ENCODE measurements at regions not wholly inside any gene's neighbourhood (a gene's known extent, or its start where the extent isn't known, plus 50 kb on each side); places are given as distances from the start of the nearest gene placed in this dataset.

DNA sequence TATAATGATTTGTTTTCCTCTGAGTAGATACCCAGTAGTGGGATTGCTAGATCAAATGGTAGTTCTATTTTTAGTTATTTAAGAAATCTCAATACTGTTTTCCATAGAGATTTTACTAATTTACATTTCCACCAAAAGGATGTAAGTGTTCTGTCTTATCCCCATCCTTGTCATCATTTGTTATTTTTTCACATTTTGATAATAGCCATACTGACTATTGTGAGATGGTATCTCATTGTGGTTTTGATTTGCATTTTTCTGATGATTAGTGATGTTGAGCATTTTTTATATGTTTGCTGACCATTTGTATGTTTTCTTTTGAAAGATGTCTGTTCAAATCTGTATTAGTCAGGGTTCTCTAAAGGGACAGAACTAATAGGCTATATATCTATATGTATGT, 160.0 kb upstream of the TMEM229A start:
- TF ChIP-seq, protein P1, sequence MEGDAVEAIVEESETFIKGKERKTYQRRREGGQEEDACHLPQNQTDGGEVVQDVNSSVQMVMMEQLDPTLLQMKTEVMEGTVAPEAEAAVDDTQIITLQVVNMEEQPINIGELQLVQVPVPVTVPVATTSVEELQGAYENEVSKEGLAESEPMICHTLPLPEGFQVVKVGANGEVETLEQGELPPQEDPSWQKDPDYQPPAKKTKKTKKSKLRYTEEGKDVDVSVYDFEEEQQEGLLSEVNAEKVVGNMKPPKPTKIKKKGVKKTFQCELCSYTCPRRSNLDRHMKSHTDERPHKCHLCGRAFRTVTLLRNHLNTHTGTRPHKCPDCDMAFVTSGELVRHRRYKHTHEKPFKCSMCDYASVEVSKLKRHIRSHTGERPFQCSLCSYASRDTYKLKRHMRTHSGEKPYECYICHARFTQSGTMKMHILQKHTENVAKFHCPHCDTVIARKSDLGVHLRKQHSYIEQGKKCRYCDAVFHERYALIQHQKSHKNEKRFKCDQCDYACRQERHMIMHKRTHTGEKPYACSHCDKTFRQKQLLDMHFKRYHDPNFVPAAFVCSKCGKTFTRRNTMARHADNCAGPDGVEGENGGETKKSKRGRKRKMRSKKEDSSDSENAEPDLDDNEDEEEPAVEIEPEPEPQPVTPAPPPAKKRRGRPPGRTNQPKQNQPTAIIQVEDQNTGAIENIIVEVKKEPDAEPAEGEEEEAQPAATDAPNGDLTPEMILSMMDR (IDR thresholded peaks at IDR 0.05; ENCODE audit: low read depth, low read length), result no peak
- H3K4me3 ChIP-seq (ENCODE audit: low read depth, low read length), result no peak overlapping the region
- in situ Hi-C loops (cut with HindIII; ENCODE audit: low sequenced_read_pairs), result no loop called here
- DNase-seq (ENCODE audit: low read depth, low spot score), result no peak

DNA sequence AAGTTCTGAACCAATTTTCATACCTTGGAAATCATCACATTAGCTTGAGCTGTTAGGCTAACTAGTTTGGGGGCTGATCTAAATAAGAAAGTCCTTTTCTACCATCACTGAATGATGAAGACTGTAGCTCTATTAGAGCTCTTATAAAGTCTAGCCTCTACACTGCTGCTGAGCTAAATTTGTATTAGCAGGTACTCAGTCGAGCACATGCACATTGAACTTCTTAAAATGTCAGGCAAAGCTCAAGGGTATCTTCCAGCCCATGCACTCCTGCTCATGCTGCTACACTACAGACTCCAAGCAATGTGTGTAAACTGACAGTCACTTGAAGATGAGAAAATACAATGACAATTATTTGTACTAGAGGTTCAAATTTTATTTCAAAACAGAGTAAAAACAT, 158.8 kb upstream of the TMEM229A start:
- no peak overlapping the region for H3K4me3 ChIP-seq (ENCODE audit: low read depth, low read length)
- in situ Hi-C loops (cut with HindIII; ENCODE audit: low sequenced_read_pairs), result no loop called here
- no peak for DNase-seq (ENCODE audit: low read depth, low spot score)
- TF ChIP-seq, protein P1 (IDR thresholded peaks at IDR 0.05; ENCODE audit: low read depth, low read length), result no peak

DNA sequence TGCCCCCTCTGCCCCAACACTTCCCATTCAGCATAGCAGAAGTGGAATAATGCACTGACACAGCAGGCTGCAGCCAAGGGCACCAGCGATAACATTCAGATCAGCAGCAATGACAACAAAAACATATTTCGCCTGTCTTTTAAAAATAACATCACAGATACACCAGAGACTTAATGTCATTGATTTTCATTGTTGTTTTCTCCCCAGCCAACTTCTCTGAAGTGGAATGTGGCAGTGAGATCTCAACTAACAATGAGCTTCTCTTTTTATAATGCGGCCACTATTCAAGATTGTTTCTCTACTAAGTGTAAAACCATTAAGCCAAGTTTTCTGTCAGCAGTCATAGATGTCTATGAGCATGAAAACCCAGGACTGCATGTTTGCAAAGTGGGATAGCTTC, 158.2 kb upstream of the TMEM229A start:
- H3K4me3 ChIP-seq (ENCODE audit: low read depth, low read length), result no peak overlapping the region
- no peak for DNase-seq (ENCODE audit: low read depth, low spot score)
- TF ChIP-seq, protein P1 (IDR thresholded peaks at IDR 0.05; ENCODE audit: low read depth, low read length), result no peak
- in situ Hi-C loops (cut with HindIII; ENCODE audit: low sequenced_read_pairs), result no loop called here

DNA sequence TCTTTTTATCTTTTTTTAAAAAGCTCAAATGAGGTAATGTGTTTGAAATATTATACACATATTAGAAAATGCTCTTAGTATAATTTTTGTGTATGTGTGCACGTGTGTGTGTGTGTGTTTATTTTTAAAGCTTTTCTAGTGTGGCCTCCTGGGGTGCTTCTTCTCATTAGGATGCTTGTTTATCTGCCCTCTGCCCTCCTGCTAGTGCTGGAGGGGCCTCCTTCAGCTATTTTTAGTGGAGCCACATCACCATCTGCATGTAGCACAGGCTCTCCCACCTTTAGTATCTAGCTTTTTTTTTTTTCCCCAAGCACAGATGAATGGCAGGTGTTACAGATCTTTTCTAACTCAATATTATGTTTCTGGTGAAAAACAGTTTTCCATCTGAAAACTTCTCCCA, 155.7 kb upstream of the TMEM229A start:
- in situ Hi-C loops (cut with HindIII; ENCODE audit: low sequenced_read_pairs), result no loop called here
- TF ChIP-seq, protein P1 (IDR thresholded peaks at IDR 0.05; ENCODE audit: low read depth, low read length), result no peak
- no peak overlapping the region for H3K4me3 ChIP-seq (ENCODE audit: low read depth, low read length)
- DNase-seq (ENCODE audit: low read depth, low spot score), result no peak

DNA sequence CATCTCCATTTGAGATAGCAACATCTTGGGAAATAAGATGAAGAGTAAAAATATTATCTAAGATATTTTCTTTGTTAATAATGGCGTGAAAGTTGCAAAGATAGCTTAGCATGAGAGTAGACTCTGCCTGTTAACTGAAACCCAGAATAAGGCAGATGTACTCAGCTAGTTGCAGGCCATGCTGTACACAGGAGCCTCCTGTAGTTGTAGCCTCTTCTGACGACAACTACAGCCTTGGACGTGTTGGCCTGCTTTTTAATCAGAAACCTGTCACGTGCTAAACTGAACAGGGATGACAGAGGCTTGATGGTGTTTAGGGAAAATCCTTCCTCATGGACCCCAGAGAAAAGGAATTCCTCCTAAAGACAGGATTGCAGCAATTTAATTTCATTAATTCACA, 155.1 kb upstream of the TMEM229A start:
- in situ Hi-C loops (cut with HindIII; ENCODE audit: low sequenced_read_pairs), result no loop called here
- no peak for DNase-seq (ENCODE audit: low read depth, low spot score)
- H3K4me3 ChIP-seq (ENCODE audit: low read depth, low read length), result no peak overlapping the region
- TF ChIP-seq, protein P1 (IDR thresholded peaks at IDR 0.05; ENCODE audit: low read depth, low read length), result no peak

DNA sequence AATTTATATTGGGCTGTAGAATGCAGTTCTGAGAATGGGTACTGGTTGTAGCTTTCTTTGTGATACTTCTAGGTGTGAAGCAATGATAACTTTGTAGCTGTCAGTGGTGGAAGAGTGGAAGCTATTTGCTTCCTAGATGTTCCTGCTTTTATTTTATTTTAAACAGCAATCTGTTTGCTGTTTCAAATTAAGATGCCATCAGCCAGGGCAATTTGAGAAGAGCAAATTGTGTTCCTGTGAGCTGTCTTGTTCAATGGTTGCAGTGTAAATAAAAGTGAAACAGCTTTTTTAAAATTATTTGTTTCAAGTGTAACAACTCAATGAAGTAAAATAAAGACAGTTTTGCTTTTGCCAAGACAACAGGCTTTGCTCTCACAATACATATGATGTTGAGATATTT, 150.8 kb upstream of the TMEM229A start:
- in situ Hi-C loops (cut with HindIII; ENCODE audit: low sequenced_read_pairs), result no loop called here
- TF ChIP-seq, protein P1 (IDR thresholded peaks at IDR 0.05; ENCODE audit: low read depth, low read length), result no peak
- no peak overlapping the region for H3K4me3 ChIP-seq (ENCODE audit: low read depth, low read length)
- no peak for DNase-seq (ENCODE audit: low read depth, low spot score)

DNA sequence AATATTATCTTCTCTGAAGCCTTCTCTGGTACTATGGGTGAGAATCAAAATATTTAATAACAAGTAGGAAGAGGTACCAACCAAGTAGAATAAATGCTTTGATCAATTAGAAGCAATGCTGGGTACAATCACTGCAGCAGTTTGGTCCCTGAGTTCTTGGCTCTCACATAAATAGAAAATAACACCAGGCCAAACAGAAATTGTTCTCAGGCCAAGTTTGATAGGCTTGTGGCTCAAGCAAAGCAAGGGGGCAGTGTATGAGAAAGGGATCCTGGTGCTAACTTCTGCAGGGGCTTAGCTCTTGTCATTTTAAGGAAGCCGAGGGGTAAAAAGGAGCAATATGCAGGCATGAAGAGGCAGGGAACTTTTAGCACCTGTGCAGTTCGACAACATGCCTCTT, 146.8 kb upstream of the TMEM229A start:
- in situ Hi-C loops (cut with HindIII; ENCODE audit: low sequenced_read_pairs), result no loop called here
- H3K4me3 ChIP-seq (ENCODE audit: low read depth, low read length), result no peak overlapping the region
- no peak for DNase-seq (ENCODE audit: low read depth, low spot score)
- TF ChIP-seq, protein P1 (IDR thresholded peaks at IDR 0.05; ENCODE audit: low read depth, low read length), result no peak
